Esophagus muscularis mucosa (tissue), 4 donors: ENCODE measurements at regions not wholly inside any gene's neighbourhood (a gene's known extent, or its start where the extent isn't known, plus 50 kb on each side); places are given as distances from the start of the nearest gene placed in this dataset.

Experiments
- DNase-seq: peaks from one replicate; pipeline ENCODE4 v3.0.0-alpha.2; 2017; ENCODE audit errors: extremely low spot score
- H3K27ac ChIP-seq, 4 donors: fragments of 200-600 bp; sonication (generic); replicated peaks in 1 of 4; 1 replicate in 3 of 4; 2 replicates in 1 of 4; pipeline ENCODE4 v1.5.1; 2016 to 2019; ENCODE audit warnings: mild to moderate bottlenecking in 1 of 4
- H3K27me3 ChIP-seq, 4 donors: fragments of 200-600 bp; sonication (generic); one replicate each; pipeline versions ENCODE4 v1.5.1 to v1.6.0; 2016 to 2019
- H3K36me3 ChIP-seq, 4 donors: fragments of 200-600 bp; sonication (generic); one replicate each; pipeline ENCODE4 v1.5.1; 2016 to 2019
- H3K4me1 ChIP-seq, 4 donors: fragments of 200-600 bp; sonication (generic); one replicate each; pipeline ENCODE4 v1.5.1; 2016 to 2019
- H3K4me3 ChIP-seq, 4 donors: fragments of 200-600 bp; sonication (generic); 1 replicate in 2 of 4; 2 replicates in 2 of 4; pipeline ENCODE4 v1.5.1; 2016 to 2019; ENCODE audit warnings: mild to moderate bottlenecking in 4 of 4, moderate library complexity in 1 of 4
- H3K9me3 ChIP-seq, 4 donors: fragments of 200-600 bp; sonication (generic); 1 replicate in 3 of 4; 2 replicates in 1 of 4; pipeline ENCODE4 v1.5.1; 2016 to 2019
- CTCF ChIP-seq, 3 experiments: fragments of 200-600 bp in 2 of 3; fragments of 450-650 bp in 1 of 3; sonication (generic) in 2 of 3; IDR thresholded peaks; one replicate each; pipeline ENCODE4 v1.5.1; 2017 to 2019; ENCODE audit warnings: antibody characterized with exemption in 3 of 3, mild to moderate bottlenecking in 2 of 3, moderate library complexity in 1 of 3
- EP300 ChIP-seq: sonication (generic); formaldehyde crosslinking; IDR thresholded peaks from one replicate; pipeline ENCODE4 v1.6.1; 2017; ENCODE audit warnings: antibody characterized with exemption
- POLR2A ChIP-seq: fragments of 450-650 bp; IDR thresholded peaks from one replicate; pipeline ENCODE4 v1.6.1; 2017; ENCODE audit warnings: antibody characterized with exemption, moderate library complexity, mild to moderate bottlenecking, low read depth
- POLR2AphosphoS5 ChIP-seq, 2 donors: sonication (generic); formaldehyde crosslinking; IDR thresholded peaks; one replicate each; pipeline ENCODE4 v1.6.1; 2017; ENCODE audit warnings: antibody characterized with exemption in 2 of 2
- whole genome bisulfite sequencing: methylation state at CpG from one replicate; pipeline ENCODE4 v1.1.5; 2018; 5-methylcytosine and 5-hydroxymethylcytosine counted together
- intact Hi-C: fragments of 100-400 bp; cut with DNase I; formaldehyde crosslinking; loops from one replicate; pipeline ENCODE4 v1.15.1; 2023

- no peak overlapping the region for H3K27ac ChIP-seq
- TF ChIP-seq POLR2A (no peak), POLR2AphosphoS5 (IDR thresholded peaks at IDR 0.05) (no peak), CTCF (IDR thresholded peaks at IDR 0.05) (no peak), EP300 (no peak)
- H3K4me1 ChIP-seq = no peaks in the 10 kb centered on the region
- peaks cover 0 to 20% (median 14%) of the 10 kb centered on the region in 4 donors for H3K9me3 ChIP-seq
- intact Hi-C loops = no loop called here
- no peak for DNase-seq
- H3K4me3 ChIP-seq = no peak overlapping the region
- H3K36me3 ChIP-seq = no peaks in the 10 kb centered on the region
- no peaks in the 10 kb centered on the region for H3K27me3 ChIP-seq
- 61% methylated on average over 1 of the region's 1 CpG for WGBS
These were observed 298.1 kb upstream of the NEBL start for GRCh38 chr10:21195252-21195651.

- WGBS = 49% methylated on average over 5 of the region's 5 CpGs
- TF ChIP-seq EP300 (no peak), POLR2A (no peak), POLR2AphosphoS5 (IDR thresholded peaks at IDR 0.05) (no peak), CTCF (IDR thresholded peaks at IDR 0.05) (no peak)
- intact Hi-C loops = no loop called here
- Histone ChIP-seq H3K36me3 (no peaks in the 10 kb centered on the region), H3K27me3 (no peaks in the 10 kb centered on the region), H3K4me3 (no peak overlapping the region), H3K4me1 (no peaks in the 10 kb centered on the region), H3K27ac (no peak overlapping the region), H3K9me3 (peaks cover 0 to 21% (median 14%) of the 10 kb centered on the region in 4 donors)
- no peak for DNase-seq
These were observed 297.4 kb upstream of the NEBL start for GRCh38 chr10:21194510-21194993.

GRCh38 chr10:21193196-21193595, 296.1 kb upstream of the NEBL start:
- no peak overlapping the region for H3K4me3 ChIP-seq

GRCh38 chr10:21191512-21191911, 294.4 kb upstream of the NEBL start:
- Histone ChIP-seq H3K4me1 (no peaks in the 10 kb centered on the region), H3K27ac (no peak overlapping the region), H3K9me3 (peaks cover 0 to 7% (median 2%) of the 10 kb centered on the region in 4 donors), H3K4me3 (no peak overlapping the region), H3K36me3 (no peaks in the 10 kb centered on the region), H3K27me3 (no peaks in the 10 kb centered on the region)
- TF ChIP-seq POLR2A = no peak
- TF ChIP-seq CTCF (IDR thresholded peaks at IDR 0.05) = no peak
- no peak for TF ChIP-seq EP300
- no peak for TF ChIP-seq POLR2AphosphoS5 (IDR thresholded peaks at IDR 0.05)
- intact Hi-C loops = no loop called here
- 83% methylated on average over 2 of the region's 2 CpGs for WGBS
- no peak for DNase-seq

More at GRCh38 chr10:21193196-21193595, 296.1 kb upstream of the NEBL start:
- H3K4me1 ChIP-seq = no peaks in the 10 kb centered on the region
- 72% methylated on average over 3 of the region's 3 CpGs for WGBS
- no peaks in the 10 kb centered on the region for H3K36me3 ChIP-seq
- no peak for DNase-seq
- H3K27me3 ChIP-seq = no peaks in the 10 kb centered on the region
- no peak for TF ChIP-seq POLR2AphosphoS5 (IDR thresholded peaks at IDR 0.05)
- TF ChIP-seq EP300 = no peak
- no peak for TF ChIP-seq CTCF (IDR thresholded peaks at IDR 0.05)
- TF ChIP-seq POLR2A = no peak
- no peak overlapping the region for H3K27ac ChIP-seq
- intact Hi-C loops = no loop called here
- H3K9me3 ChIP-seq = peaks cover 0 to 17% (median 12%) of the 10 kb centered on the region in 4 donors

- Histone ChIP-seq H3K36me3 (no peaks in the 10 kb centered on the region), H3K4me3 (no peak overlapping the region), H3K4me1 (no peaks in the 10 kb centered on the region), H3K9me3 (peaks cover 0 to 9% (median 2%) of the 10 kb centered on the region in 4 donors), H3K27me3 (no peaks in the 10 kb centered on the region), H3K27ac (no peak overlapping the region)
- TF ChIP-seq EP300 (no peak), POLR2AphosphoS5 (IDR thresholded peaks at IDR 0.05) (no peak), CTCF (IDR thresholded peaks at IDR 0.05) (no peak), POLR2A (no peak)
- no peak for DNase-seq
- intact Hi-C loops = no loop called here
- 84% methylated on average over 2 of the region's 2 CpGs for WGBS
These were observed 287.9 kb upstream of the NEBL start for GRCh38 chr10:21184984-21185383.
